Nephron (organoid): ENCODE measurements at regions not wholly inside any gene's neighbourhood (a gene's known extent, or its start where the extent isn't known, plus 50 kb on each side); places are given as distances from the start of the nearest gene placed in this dataset.

Source experiments
- H3K27ac Mint-ChIP-seq, 3 experiments: 2 replicates each; pipeline ENCODE4 v1.8.0; 2020; ENCODE audit warnings: mixed read lengths in 3 of 3, mild to moderate bottlenecking in 2 of 3, moderate library complexity in 1 of 3
- H3K27me3 Mint-ChIP-seq: 2 replicates; pipeline ENCODE4 v1.8.0; 2021; ENCODE audit warnings: low read depth, mild to moderate bottlenecking, moderate library complexity, mixed read lengths
- H3K36me3 Mint-ChIP-seq: 2 replicates; pipeline ENCODE4 v1.8.0; 2020; ENCODE audit warnings: low read depth, mixed read lengths
- H3K4me1 Mint-ChIP-seq: 2 replicates; pipeline ENCODE4 v1.8.0; 2020; ENCODE audit warnings: mixed read lengths
- H3K4me3 Mint-ChIP-seq, 3 experiments: 2 replicates each; pipeline ENCODE4 v1.8.0; 2020; ENCODE audit warnings: mild to moderate bottlenecking in 3 of 3, mixed read lengths in 3 of 3, moderate library complexity in 2 of 3
- H3K9me3 Mint-ChIP-seq: 2 replicates; pipeline ENCODE4 v1.8.0; 2020; ENCODE audit warnings: mixed read lengths
- TF ChIP-seq, protein P1 (sequence below), 3 experiments: fragments of 200-600 bp; sonication (generic); IDR thresholded peaks; one replicate each; pipeline ENCODE4 v1.5.0; 2021; ENCODE audit warnings: antibody characterized with exemption in 3 of 3; ENCODE audit not compliant: unreplicated experiment in 3 of 3

- peaks cover 18% of the 10 kb centered on the region for H3K9me3 Mint-ChIP-seq
- H3K36me3 Mint-ChIP-seq: no peaks in the 10 kb centered on the region
- H3K27me3 Mint-ChIP-seq: no peaks in the 10 kb centered on the region
- H3K27ac Mint-ChIP-seq: no peak overlapping the region
- TF ChIP-seq, protein P1, sequence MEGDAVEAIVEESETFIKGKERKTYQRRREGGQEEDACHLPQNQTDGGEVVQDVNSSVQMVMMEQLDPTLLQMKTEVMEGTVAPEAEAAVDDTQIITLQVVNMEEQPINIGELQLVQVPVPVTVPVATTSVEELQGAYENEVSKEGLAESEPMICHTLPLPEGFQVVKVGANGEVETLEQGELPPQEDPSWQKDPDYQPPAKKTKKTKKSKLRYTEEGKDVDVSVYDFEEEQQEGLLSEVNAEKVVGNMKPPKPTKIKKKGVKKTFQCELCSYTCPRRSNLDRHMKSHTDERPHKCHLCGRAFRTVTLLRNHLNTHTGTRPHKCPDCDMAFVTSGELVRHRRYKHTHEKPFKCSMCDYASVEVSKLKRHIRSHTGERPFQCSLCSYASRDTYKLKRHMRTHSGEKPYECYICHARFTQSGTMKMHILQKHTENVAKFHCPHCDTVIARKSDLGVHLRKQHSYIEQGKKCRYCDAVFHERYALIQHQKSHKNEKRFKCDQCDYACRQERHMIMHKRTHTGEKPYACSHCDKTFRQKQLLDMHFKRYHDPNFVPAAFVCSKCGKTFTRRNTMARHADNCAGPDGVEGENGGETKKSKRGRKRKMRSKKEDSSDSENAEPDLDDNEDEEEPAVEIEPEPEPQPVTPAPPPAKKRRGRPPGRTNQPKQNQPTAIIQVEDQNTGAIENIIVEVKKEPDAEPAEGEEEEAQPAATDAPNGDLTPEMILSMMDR (IDR thresholded peaks at IDR 0.05; ENCODE audit: unreplicated experiment in 3 of 3): no peak
- H3K4me3 Mint-ChIP-seq: no peak overlapping the region
- peaks cover 3% of the 10 kb centered on the region for H3K4me1 Mint-ChIP-seq
Measured at GRCh38 chr21:15343066-15343465, 278.3 kb upstream of the NRIP1 start.

DNA sequence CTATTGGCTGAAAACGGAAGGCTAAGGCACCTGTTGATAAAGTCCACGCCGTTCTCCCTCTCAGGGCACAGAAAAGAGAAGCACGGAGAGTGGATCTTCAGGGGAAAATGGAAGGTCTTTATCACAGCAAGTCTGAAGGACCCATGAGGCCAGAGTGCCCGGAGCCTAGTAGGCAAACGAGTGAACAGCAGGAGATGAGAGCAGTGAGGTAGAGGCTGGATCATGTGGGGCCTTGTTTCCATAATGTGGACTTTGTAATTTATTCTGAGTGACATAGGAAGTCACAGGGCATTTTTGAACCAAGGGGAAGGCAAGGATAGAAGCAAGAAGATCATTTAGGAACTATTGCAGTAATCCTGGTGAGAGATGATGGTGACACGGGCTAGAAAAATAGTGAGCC is 287.2 kb upstream of the NRIP1 start:
- H3K27me3 Mint-ChIP-seq: no peaks in the 10 kb centered on the region
- H3K9me3 Mint-ChIP-seq: peaks cover 12% of the 10 kb centered on the region
- H3K4me1 Mint-ChIP-seq: peaks cover 6% of the 10 kb centered on the region
- no peak overlapping the region for H3K4me3 Mint-ChIP-seq
- H3K27ac Mint-ChIP-seq: no peak overlapping the region
- no peaks in the 10 kb centered on the region for H3K36me3 Mint-ChIP-seq
- TF ChIP-seq, protein P1 (IDR thresholded peaks at IDR 0.05; ENCODE audit: unreplicated experiment in 3 of 3): no peak

- H3K27me3 Mint-ChIP-seq: no peaks in the 10 kb centered on the region
- TF ChIP-seq, protein P1 (IDR thresholded peaks at IDR 0.05; ENCODE audit: unreplicated experiment in 3 of 3): no peak
- peaks cover 6% of the 10 kb centered on the region for H3K4me1 Mint-ChIP-seq
- H3K4me3 Mint-ChIP-seq: no peak overlapping the region
- H3K27ac Mint-ChIP-seq: no peak overlapping the region
- H3K9me3 Mint-ChIP-seq: peaks cover 4% of the 10 kb centered on the region
- H3K36me3 Mint-ChIP-seq: no peaks in the 10 kb centered on the region
Measured at GRCh38 chr21:15353546-15353945, 288.7 kb upstream of the NRIP1 start.

- Mint-ChIP-seq H3K4me3 (no peak overlapping the region), H3K27ac (peak overlapping the region in 1 of 3 experiments; percentile 5), H3K4me1 (peaks cover 6% of the 10 kb centered on the region)
Measured at GRCh38 chr21:15354516-15354915, 289.7 kb upstream of the NRIP1 start.

GRCh38 chr21:15355066-15355465 is 290.3 kb upstream of the NRIP1 start:
- TF ChIP-seq, protein P1 (IDR thresholded peaks at IDR 0.05; ENCODE audit: unreplicated experiment in 3 of 3): no peak
- peak overlapping the region in 1 of 3 experiments; percentile 5 for H3K27ac Mint-ChIP-seq
- H3K27me3 Mint-ChIP-seq: no peaks in the 10 kb centered on the region
- peaks cover 6% of the 10 kb centered on the region for H3K4me1 Mint-ChIP-seq
- H3K36me3 Mint-ChIP-seq: no peaks in the 10 kb centered on the region
- no peak overlapping the region for H3K4me3 Mint-ChIP-seq
- no peaks in the 10 kb centered on the region for H3K9me3 Mint-ChIP-seq

More at GRCh38 chr21:15354516-15354915, 289.7 kb upstream of the NRIP1 start:
- Mint-ChIP-seq H3K36me3 (no peaks in the 10 kb centered on the region), H3K9me3 (no peaks in the 10 kb centered on the region), H3K27me3 (no peaks in the 10 kb centered on the region)
- TF ChIP-seq, protein P1 (IDR thresholded peaks at IDR 0.05; ENCODE audit: unreplicated experiment in 3 of 3): no peak

- H3K4me1 Mint-ChIP-seq: peaks cover 6% of the 10 kb centered on the region
- no peaks in the 10 kb centered on the region for H3K36me3 Mint-ChIP-seq
- H3K27ac Mint-ChIP-seq: no peak overlapping the region
- TF ChIP-seq, protein P1 (IDR thresholded peaks at IDR 0.05; ENCODE audit: unreplicated experiment in 3 of 3): no peak
- H3K9me3 Mint-ChIP-seq: no peaks in the 10 kb centered on the region
- no peak overlapping the region for H3K4me3 Mint-ChIP-seq
- no peaks in the 10 kb centered on the region for H3K27me3 Mint-ChIP-seq
Measured at GRCh38 chr21:15359251-15359650, 294.5 kb upstream of the NRIP1 start.
